ENCODE measurements at regions not wholly inside any gene's neighbourhood (a gene's known extent, or its start where the extent isn't known, plus 50 kb on each side); places are given as distances from the start of the nearest gene placed in this dataset.
"Not testable (repeated sequence)": the region's sequence is repeated elsewhere in the genome, so short reads cannot be mapped to it uniquely, and the experiment has no call there.

- DNase-seq: no peak
These were observed 330.1 kb upstream of the PHF14 start for GRCh38 chr7:10643545-10643944.

- no peak for DNase-seq
These were observed 328.8 kb upstream of the PHF14 start for GRCh38 chr7:10644849-10645248.

DNA sequence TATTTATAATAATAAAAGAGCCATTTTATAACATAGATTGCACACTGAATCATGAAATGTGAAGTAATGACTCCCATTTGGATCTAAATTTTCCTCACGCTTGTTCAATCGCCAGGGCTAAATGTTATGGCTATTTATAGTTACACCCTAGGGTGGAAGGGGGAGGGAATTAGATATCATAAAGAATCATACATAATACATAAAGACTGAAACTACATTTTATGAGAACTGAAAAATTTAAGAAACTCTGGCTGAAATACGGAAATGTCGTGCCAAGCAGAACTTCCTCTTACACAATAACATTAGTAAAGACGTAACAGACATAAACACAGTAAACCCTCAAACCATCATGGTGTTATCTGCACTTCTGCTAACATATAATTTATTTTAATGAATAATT lies 327.5 kb upstream of the PHF14 start:
- DNase-seq: no peak

DNA sequence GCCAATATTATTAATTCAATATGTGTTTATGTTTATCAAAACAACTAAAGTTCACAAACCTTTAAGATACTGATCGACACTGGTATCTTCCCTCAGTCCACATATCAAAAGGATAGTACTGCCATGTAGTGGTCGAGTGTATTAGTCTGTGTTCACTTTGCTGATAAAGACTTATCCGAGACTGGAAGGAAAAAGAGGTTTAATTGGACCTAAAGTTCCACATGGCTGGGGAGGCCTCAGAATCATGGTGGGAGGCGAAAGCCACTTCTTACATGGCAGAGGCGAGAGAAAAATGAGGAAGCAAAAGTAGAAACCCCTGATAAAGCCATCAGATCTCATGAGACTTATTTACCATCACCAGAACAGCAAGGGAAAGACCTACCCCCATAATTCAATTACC lies 325.4 kb upstream of the PHF14 start:
- no peak for DNase-seq

DNA sequence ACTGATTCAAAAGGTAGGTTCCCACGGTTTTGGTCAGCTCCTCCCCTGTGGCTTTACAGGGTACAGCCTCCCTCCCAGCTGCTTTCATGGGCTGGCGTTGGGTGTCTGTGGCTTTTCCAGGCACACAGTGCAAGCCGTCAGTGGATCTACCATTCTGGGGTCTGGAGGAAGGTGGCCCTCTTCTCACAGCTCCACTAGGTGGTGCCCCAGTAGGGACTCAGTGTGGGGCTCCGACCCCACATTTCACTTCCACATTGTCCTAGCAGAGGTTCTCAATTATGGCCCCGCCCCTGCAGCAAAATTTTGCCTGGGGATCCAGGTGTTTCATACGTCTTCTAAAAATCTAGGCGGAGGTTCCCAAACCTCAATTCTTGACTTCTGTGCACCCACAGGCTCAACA lies 324.6 kb upstream of the PHF14 start:
- not testable (repeated sequence) for DNase-seq

GRCh38 chr7:10655031-10655430 lies 318.6 kb upstream of the PHF14 start:
- DNase-seq: no peak

DNA sequence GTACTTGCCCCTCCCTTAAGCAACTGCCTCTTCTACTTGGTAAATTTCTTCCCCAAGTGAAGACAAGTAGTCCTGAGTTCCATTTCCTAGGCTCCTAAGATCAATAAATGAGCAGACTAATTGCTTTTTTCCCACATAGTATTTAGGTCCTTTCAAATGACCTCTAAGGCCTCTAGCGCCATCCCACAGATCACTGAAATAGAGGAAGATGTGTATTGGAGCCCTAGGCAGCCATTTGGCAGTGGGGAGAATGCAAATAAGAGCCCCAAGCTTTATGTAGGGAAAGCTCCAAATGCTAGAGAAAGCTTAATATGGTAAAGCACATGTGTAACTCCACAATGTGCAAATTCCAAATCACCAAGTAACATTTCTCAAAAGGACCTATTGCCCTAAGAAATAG lies 316.5 kb upstream of the PHF14 start:
- DNase-seq: no peak

DNA sequence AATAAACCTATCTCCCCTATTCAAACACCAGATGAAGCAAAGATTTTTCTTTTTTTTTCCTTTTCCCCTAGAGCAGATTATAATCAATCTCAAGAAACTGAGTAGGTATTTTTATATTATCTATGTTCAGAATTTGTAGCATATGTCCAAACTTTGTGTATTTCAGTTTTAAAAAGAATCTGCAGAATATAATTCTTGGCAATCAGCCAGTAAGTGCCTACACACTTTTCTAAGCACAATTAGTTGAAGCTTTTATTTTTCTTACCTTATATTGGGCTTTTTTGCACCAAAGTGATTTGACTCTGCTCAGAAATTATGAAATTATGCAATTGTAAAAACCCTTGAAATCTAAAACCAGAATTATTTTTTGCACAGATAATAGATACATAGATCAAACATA lies 315.8 kb upstream of the PHF14 start:
- no peak for DNase-seq

DNA sequence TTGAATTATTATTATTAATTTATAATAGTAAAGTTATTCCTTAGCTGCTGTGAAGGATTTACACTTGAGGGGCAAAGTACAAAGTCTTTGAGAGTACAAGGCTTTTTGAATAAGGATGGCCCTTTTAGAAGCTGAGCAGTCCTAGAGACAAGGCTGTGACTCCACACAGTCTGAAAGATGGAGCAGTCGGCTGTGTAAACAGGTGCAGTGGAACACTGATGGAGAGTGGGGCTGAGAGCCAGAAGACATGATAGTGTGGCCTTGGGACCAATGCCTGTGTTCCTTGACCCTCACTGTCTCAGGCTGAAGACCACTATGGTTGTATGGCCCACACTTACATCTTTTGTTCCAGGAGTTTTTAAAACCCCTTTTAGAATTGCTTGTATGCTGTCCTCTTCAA lies 311.2 kb upstream of the PHF14 start:
- no peak for DNase-seq

DNA sequence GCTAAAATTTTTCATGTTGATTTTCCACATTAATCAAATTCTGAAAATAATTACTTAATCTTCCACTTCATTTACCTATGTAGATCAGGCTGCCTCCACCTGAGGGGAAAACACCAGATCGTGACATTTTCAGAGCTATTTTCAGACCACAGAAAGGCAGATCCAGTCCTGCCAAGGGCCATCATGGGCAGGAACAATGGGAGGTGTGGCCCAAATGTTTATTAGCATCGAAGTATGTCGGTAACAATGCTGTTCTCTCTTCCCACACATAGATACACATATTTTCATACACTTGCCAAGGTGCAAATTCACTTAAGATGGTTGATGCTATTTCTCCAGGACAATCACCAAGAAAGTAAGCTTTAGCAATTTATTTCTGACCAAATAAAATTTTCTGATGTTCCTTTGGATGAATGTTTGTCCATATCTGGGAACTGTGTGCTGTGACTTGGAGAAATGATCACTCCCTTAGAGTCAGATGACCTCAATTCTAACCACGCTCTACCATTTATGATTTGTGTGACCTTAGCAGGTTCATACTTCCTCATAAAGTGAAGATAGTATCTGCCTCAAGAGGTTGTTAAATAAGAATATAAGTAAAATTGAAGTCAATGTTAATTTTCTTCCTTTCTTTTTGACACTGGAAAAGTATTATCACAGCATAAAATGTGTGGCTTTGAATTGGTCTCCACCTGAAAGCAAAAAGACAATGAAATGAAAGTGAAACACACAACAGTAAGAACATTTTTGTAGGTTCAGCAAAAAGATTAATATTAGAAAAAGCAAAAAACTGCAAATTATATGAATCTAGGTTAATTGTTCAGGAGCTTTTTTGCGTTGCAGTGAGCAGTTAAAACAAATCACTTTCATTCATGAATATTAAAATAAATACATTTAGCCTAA lies 310.4 kb upstream of the PHF14 start:
- DNase-seq: no peak

DNA sequence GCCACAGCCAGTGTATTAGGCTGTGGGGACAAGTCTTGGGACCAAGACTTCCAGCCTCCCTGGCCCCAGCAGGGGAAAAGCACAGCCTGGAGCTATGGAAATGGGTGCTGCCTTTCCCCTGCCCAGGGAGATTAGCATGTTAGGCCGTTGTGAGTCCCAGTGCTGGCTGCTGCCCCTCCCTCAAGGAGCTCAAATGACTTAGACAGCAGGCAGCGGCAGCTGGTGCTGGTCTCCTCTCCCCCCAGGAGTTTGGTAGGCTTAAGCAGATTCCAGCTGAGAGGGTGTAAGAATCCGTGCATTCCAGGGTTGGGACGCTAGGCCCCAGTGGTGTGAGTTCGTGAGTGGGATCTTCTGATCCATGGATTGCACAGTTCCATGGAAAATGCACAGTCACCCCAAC lies 301.5 kb upstream of the PHF14 start:
- no peak for DNase-seq

- DNase-seq: peak; percentile 82
These were observed 296.5 kb upstream of the PHF14 start for GRCh38 chr7:10677211-10677610.

GRCh38 chr7:10677668-10678232 lies 295.9 kb upstream of the PHF14 start:
- DNase-seq: no peak

GRCh38 chr7:10684606-10685005 lies 289.1 kb upstream of the PHF14 start:
- no peak for DNase-seq

GRCh38 chr7:10685040-10685439 lies 288.6 kb upstream of the PHF14 start:
- no peak for DNase-seq

DNA sequence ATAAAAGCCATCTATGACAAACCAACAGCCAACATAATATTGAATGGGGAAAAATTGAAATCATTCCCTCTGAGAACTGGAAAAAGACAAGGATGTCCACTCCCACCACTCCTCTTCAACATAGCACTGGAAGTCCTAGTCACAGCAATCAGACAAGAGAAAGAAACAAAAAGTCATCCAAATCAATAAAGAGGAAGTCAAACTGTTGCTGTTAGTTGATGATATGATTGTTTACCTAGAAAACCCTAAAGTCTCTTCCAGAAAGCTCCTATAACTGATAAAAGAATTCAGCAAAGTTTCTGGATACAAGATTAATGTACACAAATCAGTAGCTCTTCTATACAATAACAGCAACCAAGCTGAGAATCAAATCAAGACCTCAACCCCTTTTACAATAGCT lies 285.1 kb upstream of the PHF14 start:
- DNase-seq: no peak

- DNase-seq: no peak
These were observed 277.6 kb upstream of the PHF14 start for GRCh38 chr7:10696064-10696463.

DNA sequence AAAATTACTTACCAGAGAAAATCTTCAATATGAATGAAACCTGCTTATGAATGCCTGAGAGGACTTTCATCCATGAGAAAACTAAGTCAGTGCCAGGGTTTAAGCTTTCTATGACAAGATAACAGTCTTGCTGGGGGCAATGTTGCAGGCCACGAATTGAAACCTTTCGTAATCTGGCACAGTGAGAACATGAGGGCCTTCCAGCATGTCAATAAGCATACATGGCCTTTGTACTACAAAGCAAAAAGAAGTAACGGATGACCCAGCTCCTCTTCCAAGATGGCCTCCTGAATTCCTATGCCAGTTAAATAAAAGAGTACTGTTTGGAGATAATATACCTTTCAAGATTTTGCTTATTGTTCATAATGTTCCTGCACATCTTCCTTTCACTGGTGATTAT lies 270.6 kb upstream of the PHF14 start:
- DNase-seq: no peak

DNA sequence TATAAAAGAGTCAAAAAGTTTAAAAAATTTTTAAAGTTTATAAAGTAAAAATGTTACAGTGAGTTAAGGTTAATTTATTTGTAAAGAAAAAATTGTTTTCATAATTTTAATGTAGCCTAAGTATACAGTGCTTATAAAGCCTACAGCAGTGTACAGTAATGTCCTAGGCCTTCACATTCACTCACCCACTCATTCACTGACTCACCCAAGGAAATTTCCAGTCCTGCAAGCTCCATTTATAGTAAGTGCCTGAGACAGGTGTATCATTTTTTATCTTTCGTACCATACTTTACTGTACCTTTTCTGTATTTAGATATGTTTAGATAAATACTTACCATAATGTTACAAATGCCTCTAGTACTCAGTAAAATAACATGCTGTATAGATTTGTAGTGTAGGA lies 269.7 kb upstream of the PHF14 start:
- DNase-seq: no peak

DNA sequence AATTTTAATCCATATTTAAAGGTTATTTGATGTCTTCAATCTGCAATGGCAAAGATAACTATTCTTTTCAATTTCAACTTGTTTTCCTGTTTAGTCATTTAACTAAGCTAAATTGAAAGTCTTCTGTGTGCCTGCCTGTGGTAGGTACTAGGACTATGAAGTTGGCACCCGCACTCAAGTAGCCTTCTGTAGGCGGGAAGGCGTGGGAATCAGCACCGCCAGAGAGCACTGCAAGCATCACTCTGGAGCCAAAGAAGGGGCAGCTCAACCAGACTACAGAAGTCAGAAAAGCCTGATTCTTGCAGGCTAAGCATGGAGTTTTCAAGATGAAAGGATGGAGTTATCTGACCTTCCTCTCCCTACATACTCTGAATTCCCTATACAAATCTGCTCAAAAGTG lies 269.0 kb upstream of the PHF14 start:
- DNase-seq: no peak

DNA sequence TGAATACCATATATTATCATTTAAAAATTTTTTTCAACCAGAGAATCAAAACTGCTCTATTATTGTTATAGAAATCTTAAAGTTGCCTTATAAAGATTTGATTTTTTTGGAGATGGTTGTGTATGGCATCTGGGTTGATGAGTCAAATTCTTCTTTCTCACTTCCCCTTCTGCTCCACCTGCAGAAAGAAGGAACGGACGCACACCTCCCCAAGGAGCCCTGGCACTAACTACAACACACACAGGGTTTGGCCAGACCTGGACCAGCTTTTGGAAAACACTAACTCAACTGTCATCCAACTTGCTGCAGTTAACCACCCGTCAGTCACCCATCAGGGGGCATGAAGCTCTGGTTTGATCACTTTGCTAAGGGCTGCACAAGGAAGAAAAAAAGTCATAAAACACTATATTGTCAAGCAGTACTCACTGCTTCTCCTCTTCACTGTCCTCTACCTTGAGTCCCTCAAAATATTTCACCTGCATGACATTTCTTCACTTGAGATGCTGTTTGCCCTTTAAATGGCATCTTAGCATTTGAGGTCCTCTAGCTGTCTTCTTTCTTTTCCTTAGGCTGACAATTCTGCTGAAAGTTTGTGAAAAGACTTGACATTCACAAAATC lies 266.7 kb upstream of the PHF14 start:
- DNase-seq: no peak

DNA sequence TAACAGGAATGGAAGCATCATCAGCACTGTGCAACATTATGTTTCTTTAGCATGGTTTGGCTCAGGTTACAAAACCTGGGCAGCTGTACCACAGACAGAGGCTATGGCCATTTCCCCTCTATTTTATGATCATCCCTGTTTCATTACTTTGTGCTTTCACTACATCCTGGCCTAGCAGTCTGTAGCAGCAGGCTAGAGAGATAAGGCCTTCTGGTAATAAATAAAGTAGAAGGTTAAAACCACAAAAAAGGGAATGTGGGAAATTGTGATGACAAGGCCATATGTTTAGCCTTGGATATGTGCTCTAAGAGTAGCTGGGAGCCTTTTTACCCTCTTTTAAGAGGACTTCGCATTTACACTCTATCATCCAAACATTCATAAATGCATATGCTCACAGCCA lies 266.2 kb upstream of the PHF14 start:
- no peak for DNase-seq

DNA sequence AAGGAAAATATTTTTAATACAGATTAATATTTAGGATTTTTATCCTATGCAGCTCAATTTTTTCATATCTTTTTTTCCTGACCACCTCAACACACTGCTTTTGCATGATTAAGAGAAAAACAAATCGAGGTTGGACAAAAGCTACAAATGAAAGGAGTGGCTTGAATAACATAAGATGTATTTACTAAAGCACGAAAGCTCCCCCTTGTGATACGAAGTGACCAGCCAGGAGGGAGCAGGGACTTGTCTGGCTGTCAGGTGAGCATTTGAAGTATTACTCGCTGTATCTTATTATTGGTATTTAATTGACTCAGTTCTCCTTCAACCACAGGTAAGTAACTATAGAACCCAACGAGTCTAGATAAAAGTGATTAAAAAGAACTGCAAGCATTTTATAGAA lies 265.2 kb upstream of the PHF14 start:
- DNase-seq: peak; percentile 57

- no peak for DNase-seq
These were observed 254.9 kb upstream of the PHF14 start for GRCh38 chr7:10718768-10719167.

All from NCI-H446 treated with DMSO at 0.1 percent for 48 hours (cell line).